ENCODE measurements at regions not wholly inside any gene's neighbourhood (a gene's known extent, or its start where the extent isn't known, plus 50 kb on each side); places are given as distances from the start of the nearest gene placed in this dataset.

DNA sequence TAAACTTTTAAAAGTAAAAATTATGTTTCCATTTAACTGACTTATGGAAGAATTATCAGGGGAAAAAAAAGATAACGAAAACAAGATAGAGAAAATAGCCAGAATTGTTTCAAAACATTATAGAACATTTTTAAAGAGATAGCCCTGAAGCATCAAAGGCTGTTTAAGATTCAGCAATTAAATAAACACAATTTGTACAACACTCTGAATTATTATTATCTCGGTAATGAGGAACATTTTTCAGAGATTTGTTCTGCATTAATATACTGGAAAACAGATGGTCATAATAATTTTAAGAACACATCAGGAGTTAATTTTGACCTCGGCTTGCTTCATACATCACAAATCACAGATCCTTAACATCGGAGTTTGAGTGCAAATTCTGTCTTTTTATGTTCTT is 643.8 kb downstream of the SORCS1 start:
- Histone ChIP-seq H3K27ac (ENCODE audit: low read depth) (no peak overlapping the region), H3K79me2 (replicated peaks; ENCODE audit: insufficient read depth) (no peaks in the 10 kb centered on the region), H3K9me2 (ENCODE audit: insufficient read depth) (no peaks in the 10 kb centered on the region), H3K4me3 (no peak overlapping the region), H4K20me1 (replicated peaks; ENCODE audit: insufficient read depth) (no peaks in the 10 kb centered on the region), H3F3A (replicated peaks; ENCODE audit: low read depth) (no peaks in the 10 kb centered on the region), H3K4me2 (no peak overlapping the region), H3K4me1 (ENCODE audit: insufficient read depth) (no peaks in the 10 kb centered on the region), H3K36me3 (ENCODE audit: insufficient read depth) (no peaks in the 10 kb centered on the region), H3K27me3 (ENCODE audit: insufficient read depth) (no peaks in the 10 kb centered on the region), H2AFZ (no peak overlapping the region)
- H3K4me3 Mint-ChIP-seq = no peak overlapping the region
- no peaks in the 10 kb centered on the region for H3K9me3 Mint-ChIP-seq
- DNase-seq (ENCODE audit: low spot score) (no peak), ATAC-seq (no peak)
- no peaks in the 10 kb centered on the region for H3K36me3 Mint-ChIP-seq (ENCODE audit: low read depth)
- H3K27ac Mint-ChIP-seq = no peak overlapping the region
- TF ChIP-seq STAT1 (IDR thresholded peaks at IDR 0.05; ENCODE audit: unreplicated experiment) (no peak), POLR2AphosphoS5 (IDR thresholded peaks at IDR 0.05; ENCODE audit: low read depth) (no peak), EZH2 (IDR thresholded peaks at IDR 0.05; ENCODE audit: low read depth, unreplicated experiment) (no peak), ZNF114 (CRISPR knock-in tag; IDR thresholded peaks at IDR 0.05) (no peak), ZNF331 (CRISPR knock-in tag; IDR thresholded peaks at IDR 0.05; ENCODE audit: low read depth) (no peak), EZH2phosphoT487 (IDR thresholded peaks at IDR 0.05; ENCODE audit: unreplicated experiment) (no peak), JUNB (IDR thresholded peaks at IDR 0.05; ENCODE audit: unreplicated experiment) (no peak), NANOG (IDR thresholded peaks at IDR 0.05; ENCODE audit: borderline replicate concordance) (no peak), CREB1 (CRISPR knock-in tag; IDR thresholded peaks at IDR 0.05; ENCODE audit: low read depth) (no peak)
- TF ChIP-seq, protein P1, sequence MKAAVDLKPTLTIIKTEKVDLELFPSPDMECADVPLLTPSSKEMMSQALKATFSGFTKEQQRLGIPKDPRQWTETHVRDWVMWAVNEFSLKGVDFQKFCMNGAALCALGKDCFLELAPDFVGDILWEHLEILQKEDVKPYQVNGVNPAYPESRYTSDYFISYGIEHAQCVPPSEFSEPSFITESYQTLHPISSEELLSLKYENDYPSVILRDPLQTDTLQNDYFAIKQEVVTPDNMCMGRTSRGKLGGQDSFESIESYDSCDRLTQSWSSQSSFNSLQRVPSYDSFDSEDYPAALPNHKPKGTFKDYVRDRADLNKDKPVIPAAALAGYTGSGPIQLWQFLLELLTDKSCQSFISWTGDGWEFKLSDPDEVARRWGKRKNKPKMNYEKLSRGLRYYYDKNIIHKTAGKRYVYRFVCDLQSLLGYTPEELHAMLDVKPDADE (IDR thresholded peaks at IDR 0.05) = no peak
- TF ChIP-seq, protein P2, sequence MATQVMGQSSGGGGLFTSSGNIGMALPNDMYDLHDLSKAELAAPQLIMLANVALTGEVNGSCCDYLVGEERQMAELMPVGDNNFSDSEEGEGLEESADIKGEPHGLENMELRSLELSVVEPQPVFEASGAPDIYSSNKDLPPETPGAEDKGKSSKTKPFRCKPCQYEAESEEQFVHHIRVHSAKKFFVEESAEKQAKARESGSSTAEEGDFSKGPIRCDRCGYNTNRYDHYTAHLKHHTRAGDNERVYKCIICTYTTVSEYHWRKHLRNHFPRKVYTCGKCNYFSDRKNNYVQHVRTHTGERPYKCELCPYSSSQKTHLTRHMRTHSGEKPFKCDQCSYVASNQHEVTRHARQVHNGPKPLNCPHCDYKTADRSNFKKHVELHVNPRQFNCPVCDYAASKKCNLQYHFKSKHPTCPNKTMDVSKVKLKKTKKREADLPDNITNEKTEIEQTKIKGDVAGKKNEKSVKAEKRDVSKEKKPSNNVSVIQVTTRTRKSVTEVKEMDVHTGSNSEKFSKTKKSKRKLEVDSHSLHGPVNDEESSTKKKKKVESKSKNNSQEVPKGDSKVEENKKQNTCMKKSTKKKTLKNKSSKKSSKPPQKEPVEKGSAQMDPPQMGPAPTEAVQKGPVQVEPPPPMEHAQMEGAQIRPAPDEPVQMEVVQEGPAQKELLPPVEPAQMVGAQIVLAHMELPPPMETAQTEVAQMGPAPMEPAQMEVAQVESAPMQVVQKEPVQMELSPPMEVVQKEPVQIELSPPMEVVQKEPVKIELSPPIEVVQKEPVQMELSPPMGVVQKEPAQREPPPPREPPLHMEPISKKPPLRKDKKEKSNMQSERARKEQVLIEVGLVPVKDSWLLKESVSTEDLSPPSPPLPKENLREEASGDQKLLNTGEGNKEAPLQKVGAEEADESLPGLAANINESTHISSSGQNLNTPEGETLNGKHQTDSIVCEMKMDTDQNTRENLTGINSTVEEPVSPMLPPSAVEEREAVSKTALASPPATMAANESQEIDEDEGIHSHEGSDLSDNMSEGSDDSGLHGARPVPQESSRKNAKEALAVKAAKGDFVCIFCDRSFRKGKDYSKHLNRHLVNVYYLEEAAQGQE (IDR thresholded peaks at IDR 0.05; ENCODE audit: unreplicated experiment) = no peak
- TF ChIP-seq, protein P3, sequence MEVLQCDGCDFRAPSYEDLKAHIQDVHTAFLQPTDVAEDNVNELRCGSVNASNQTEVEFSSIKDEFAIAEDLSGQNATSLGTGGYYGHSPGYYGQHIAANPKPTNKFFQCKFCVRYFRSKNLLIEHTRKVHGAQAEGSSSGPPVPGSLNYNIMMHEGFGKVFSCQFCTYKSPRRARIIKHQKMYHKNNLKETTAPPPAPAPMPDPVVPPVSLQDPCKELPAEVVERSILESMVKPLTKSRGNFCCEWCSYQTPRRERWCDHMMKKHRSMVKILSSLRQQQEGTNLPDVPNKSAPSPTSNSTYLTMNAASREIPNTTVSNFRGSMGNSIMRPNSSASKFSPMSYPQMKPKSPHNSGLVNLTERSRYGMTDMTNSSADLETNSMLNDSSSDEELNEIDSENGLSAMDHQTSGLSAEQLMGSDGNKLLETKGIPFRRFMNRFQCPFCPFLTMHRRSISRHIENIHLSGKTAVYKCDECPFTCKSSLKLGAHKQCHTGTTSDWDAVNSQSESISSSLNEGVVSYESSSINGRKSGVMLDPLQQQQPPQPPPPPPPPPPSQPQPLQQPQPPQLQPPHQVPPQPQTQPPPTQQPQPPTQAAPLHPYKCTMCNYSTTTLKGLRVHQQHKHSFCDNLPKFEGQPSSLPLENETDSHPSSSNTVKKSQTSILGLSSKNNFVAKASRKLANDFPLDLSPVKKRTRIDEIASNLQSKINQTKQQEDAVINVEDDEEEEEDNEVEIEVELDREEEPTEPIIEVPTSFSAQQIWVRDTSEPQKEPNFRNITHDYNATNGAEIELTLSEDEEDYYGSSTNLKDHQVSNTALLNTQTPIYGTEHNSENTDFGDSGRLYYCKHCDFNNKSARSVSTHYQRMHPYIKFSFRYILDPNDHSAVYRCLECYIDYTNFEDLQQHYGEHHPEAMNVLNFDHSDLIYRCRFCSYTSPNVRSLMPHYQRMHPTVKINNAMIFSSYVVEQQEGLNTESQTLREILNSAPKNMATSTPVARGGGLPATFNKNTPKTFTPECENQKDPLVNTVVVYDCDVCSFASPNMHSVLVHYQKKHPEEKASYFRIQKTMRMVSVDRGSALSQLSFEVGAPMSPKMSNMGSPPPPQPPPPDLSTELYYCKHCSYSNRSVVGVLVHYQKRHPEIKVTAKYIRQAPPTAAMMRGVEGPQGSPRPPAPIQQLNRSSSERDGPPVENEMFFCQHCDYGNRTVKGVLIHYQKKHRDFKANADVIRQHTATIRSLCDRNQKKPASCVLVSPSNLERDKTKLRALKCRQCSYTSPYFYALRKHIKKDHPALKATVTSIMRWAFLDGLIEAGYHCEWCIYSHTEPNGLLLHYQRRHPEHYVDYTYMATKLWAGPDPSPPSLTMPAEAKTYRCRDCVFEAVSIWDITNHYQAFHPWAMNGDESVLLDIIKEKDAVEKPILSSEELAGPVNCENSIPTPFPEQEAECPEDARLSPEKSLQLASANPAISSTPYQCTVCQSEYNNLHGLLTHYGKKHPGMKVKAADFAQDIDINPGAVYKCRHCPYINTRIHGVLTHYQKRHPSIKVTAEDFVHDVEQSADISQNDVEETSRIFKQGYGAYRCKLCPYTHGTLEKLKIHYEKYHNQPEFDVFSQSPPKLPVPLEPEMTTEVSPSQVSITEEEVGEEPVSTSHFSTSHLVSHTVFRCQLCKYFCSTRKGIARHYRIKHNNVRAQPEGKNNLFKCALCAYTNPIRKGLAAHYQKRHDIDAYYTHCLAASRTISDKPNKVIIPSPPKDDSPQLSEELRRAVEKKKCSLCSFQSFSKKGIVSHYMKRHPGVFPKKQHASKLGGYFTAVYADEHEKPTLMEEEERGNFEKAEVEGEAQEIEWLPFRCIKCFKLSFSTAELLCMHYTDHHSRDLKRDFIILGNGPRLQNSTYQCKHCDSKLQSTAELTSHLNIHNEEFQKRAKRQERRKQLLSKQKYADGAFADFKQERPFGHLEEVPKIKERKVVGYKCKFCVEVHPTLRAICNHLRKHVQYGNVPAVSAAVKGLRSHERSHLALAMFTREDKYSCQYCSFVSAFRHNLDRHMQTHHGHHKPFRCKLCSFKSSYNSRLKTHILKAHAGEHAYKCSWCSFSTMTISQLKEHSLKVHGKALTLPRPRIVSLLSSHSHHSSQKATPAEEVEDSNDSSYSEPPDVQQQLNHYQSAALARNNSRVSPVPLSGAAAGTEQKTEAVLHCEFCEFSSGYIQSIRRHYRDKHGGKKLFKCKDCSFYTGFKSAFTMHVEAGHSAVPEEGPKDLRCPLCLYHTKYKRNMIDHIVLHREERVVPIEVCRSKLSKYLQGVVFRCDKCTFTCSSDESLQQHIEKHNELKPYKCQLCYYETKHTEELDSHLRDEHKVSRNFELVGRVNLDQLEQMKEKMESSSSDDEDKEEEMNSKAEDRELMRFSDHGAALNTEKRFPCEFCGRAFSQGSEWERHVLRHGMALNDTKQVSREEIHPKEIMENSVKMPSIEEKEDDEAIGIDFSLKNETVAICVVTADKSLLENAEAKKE (CRISPR knock-in tag; IDR thresholded peaks at IDR 0.05) = no peak
- TF ChIP-seq, protein P4, sequence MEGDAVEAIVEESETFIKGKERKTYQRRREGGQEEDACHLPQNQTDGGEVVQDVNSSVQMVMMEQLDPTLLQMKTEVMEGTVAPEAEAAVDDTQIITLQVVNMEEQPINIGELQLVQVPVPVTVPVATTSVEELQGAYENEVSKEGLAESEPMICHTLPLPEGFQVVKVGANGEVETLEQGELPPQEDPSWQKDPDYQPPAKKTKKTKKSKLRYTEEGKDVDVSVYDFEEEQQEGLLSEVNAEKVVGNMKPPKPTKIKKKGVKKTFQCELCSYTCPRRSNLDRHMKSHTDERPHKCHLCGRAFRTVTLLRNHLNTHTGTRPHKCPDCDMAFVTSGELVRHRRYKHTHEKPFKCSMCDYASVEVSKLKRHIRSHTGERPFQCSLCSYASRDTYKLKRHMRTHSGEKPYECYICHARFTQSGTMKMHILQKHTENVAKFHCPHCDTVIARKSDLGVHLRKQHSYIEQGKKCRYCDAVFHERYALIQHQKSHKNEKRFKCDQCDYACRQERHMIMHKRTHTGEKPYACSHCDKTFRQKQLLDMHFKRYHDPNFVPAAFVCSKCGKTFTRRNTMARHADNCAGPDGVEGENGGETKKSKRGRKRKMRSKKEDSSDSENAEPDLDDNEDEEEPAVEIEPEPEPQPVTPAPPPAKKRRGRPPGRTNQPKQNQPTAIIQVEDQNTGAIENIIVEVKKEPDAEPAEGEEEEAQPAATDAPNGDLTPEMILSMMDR (conservative IDR thresholded peaks at IDR 0.05; ENCODE audit: low read depth in 2 of 2) = no peak
- H3K27me3 Mint-ChIP-seq (ENCODE audit: insufficient read depth, low read depth, poor library complexity) = no peaks in the 10 kb centered on the region
- H3K4me1 Mint-ChIP-seq = no peaks in the 10 kb centered on the region

Data from GM23338 (cell line).